Heart left ventricle (tissue), 16 donors: ENCODE measurements at regions not wholly inside any gene's neighbourhood (a gene's known extent, or its start where the extent isn't known, plus 50 kb on each side); places are given as distances from the start of the nearest gene placed in this dataset.
"Not testable (repeated sequence)": the region's sequence is repeated elsewhere in the genome, so short reads cannot be mapped to it uniquely, and the experiment has no call there.

Experiments
- ATAC-seq, 4 donors: fragments of 200-7000 bp; cut with Tn5 transposase; one replicate each; pipeline ENCODE4 v1.9.1; 2020 to 2022; ENCODE audit warnings: moderate library complexity in 4 of 4, mild to moderate bottlenecking in 3 of 4, moderate number of reproducible peaks in 1 of 4
- DNase-seq, 5 donors: peaks; one replicate each; pipeline ENCODE4 v3.0.0-alpha.2; 2020
- H3K27ac ChIP-seq, 12 donors: fragments of 200-600 bp; sonication (generic) in 4 of 12; one replicate each; pipeline versions ENCODE4 v1.5.0 to v1.8.0; 2016 to 2022; ENCODE audit warnings: mild to moderate bottlenecking in 2 of 12
- H3K27me3 ChIP-seq, 9 donors: fragments of 200-600 bp; sonication (generic) in 2 of 9; one replicate each; pipeline versions ENCODE4 v1.5.1 to v1.8.0; 2016 to 2022; ENCODE audit warnings: mild to moderate bottlenecking in 3 of 9
- H3K36me3 ChIP-seq, 9 donors: fragments of 200-600 bp; sonication (generic) in 2 of 9; one replicate each; pipeline versions ENCODE4 v1.5.0 to v1.8.0; 2018 to 2022; ENCODE audit warnings: mild to moderate bottlenecking in 2 of 9
- H3K4me1 ChIP-seq, 12 donors: fragments of 200-600 bp; sonication (generic) in 4 of 12; one replicate each; pipeline versions ENCODE4 v1.5.0 to v1.8.0; 2016 to 2022; ENCODE audit warnings: mild to moderate bottlenecking in 3 of 12
- H3K4me3 ChIP-seq, 12 donors: fragments of 200-600 bp; sonication (generic) in 4 of 12; one replicate each; pipeline versions ENCODE4 v1.5.0 to v1.8.0; 2017 to 2022; ENCODE audit warnings: mild to moderate bottlenecking in 9 of 12, moderate library complexity in 4 of 12
- H3K9me3 ChIP-seq, 12 donors: fragments of 200-600 bp; sonication (generic) in 4 of 12; one replicate each; pipeline versions ENCODE4 v1.5.0 to v1.8.0; 2016 to 2022; ENCODE audit warnings: mild to moderate bottlenecking in 1 of 12
- POLR2A ChIP-seq, 2 donors: fragments of 450-650 bp; IDR thresholded peaks; one replicate each; pipeline ENCODE4 v1.6.1; 2017; ENCODE audit warnings: antibody characterized with exemption in 2 of 2, mild to moderate bottlenecking in 2 of 2, moderate library complexity in 2 of 2
- WGBS, 4 donors: extraction: QIAGEN DNeasy Blood & Tissue Kit in 2 of 4; methylation state at CpG; one replicate each; pipeline versions ENCODE4 v1.1.5 to v1.1.7; 2013 to 2018; 5-methylcytosine and 5-hydroxymethylcytosine counted together
- intact Hi-C, 10 donors: fragments of 100-400 bp; cut with DNase I; formaldehyde crosslinking; loops; one replicate each; pipeline versions ENCODE4 v1.11.1 to v1.14.2; 2022
- TF ChIP-seq, protein P1 (sequence below), 12 donors: fragments of 200-600 bp; sonication (generic) in 4 of 12; IDR thresholded peaks; one replicate each; pipeline versions ENCODE4 v1.5.0 to v1.8.0; 2018 to 2022; ENCODE audit warnings: antibody characterized with exemption in 12 of 12, mild to moderate bottlenecking in 5 of 12
- donor health status: ischemic (EF 13 %, LVEDD 7.1; RV severe dilation, severe dysfunction).
- donor health status: healthy with polysubstance abuse.
- donor health status: DM: no; HTN: yes; CAD: no.
- donor health status: DM: no; HTN: no; CAD: no.
- donor health status: ischemic (EF 25% LVEDD 6.9; RV normal size, moderate dysfunction).
- donor health status: ischemic (EF 25% LVEDD 5.7; RV mildly dilated, moderate dysfunction).
- donor health status: healthy.
- donor health status: DM: yes; HTN: yes; CAD: no.
- donor health status: ischemic (EF 35%, LVEDD 5.7; RV mildly dilated, moderate dysfunction).
- donor health status: nonischemic (EF 11% LVEDD 7.7; RV severe dilation, severe dysfunction).
- donor health status: DM: yes; HTN: yes; CAD: no.
- donor health status: PGD.
- donor health status: ischemic (EF 29% LVEDD 5.4; RV normal size, mild dysfunction).
- donor health status: nonischemic (EF 23%, LVEDD 6.1; RV moderate dilation, normal function).

DNA sequence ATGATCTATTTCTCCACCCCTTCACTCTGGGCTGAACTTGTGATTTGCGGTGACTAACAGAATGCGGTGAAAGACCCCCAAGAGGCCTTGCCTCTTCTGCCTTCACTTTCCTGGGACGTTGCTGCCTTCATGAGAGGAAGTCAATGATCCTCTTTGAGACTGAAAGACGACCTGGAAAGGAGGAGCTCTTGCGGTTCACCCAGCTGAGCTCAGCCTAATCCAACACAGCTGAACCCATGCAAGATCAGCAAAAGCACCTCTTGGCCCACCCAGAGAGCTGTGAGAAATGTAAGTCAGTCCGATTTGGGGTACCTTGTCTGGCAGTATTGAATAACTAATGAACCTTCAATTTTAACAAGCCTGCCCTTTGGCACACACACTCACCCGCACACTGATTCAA, 767.4 kb upstream of the TPTE start:
- intact Hi-C loops = no loop called here
- H3K4me3 ChIP-seq = no peak overlapping the region
- H3K27me3 ChIP-seq = peaks cover 0 to 16% (median 0%) of the 10 kb centered on the region in 9 donors
- peaks cover 0 to 55% (median 0%) of the 10 kb centered on the region in 12 donors for H3K9me3 ChIP-seq
- ATAC-seq (no peak), DNase-seq (no peak)
- H3K27ac ChIP-seq = no peak overlapping the region
- TF ChIP-seq POLR2A (IDR thresholded peaks at IDR 0.05) = no peak
- TF ChIP-seq, protein P1, sequence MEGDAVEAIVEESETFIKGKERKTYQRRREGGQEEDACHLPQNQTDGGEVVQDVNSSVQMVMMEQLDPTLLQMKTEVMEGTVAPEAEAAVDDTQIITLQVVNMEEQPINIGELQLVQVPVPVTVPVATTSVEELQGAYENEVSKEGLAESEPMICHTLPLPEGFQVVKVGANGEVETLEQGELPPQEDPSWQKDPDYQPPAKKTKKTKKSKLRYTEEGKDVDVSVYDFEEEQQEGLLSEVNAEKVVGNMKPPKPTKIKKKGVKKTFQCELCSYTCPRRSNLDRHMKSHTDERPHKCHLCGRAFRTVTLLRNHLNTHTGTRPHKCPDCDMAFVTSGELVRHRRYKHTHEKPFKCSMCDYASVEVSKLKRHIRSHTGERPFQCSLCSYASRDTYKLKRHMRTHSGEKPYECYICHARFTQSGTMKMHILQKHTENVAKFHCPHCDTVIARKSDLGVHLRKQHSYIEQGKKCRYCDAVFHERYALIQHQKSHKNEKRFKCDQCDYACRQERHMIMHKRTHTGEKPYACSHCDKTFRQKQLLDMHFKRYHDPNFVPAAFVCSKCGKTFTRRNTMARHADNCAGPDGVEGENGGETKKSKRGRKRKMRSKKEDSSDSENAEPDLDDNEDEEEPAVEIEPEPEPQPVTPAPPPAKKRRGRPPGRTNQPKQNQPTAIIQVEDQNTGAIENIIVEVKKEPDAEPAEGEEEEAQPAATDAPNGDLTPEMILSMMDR (IDR thresholded peaks at IDR 0.05) = no peak
- 53 to 58% (median 57%) methylated on average over 7 of the region's 7 CpGs for WGBS, 4 donors
- no peaks in the 10 kb centered on the region for H3K4me1 ChIP-seq
- H3K36me3 ChIP-seq = no peaks in the 10 kb centered on the region

DNA sequence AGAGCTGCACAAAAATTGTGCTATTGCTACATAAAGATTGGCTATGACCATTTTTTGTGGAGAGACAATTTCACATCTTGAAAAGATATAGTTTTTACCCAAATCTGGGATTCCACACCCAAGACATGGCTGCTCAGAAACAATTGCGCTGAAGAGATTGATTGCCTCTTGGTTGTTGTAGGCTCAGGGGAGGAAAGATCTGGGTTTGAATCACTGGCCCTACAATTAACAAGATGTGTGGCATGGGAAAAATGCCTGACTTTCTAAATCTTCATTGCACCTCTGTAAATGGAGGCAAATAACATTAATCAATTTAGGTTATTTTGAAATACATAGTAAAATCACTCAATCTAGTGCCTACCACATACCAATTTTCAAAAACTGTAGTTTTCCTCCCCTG, 766.9 kb upstream of the TPTE start:
- H3K27ac ChIP-seq, H3K4me1 ChIP-seq, DNase-seq, intact Hi-C loops, ATAC-seq, H3K4me3 ChIP-seq, H3K36me3 ChIP-seq: not testable (repeated sequence)
- WGBS, 4 donors = 26 to 67% (median 55%) methylated on average over 1 of the region's 1 CpG
- H3K9me3 ChIP-seq = peaks cover 0 to 60% (median 0%) of the 10 kb centered on the region in 12 donors
- H3K27me3 ChIP-seq = peaks cover 0 to 19% (median 0%) of the 10 kb centered on the region in 9 donors

DNA sequence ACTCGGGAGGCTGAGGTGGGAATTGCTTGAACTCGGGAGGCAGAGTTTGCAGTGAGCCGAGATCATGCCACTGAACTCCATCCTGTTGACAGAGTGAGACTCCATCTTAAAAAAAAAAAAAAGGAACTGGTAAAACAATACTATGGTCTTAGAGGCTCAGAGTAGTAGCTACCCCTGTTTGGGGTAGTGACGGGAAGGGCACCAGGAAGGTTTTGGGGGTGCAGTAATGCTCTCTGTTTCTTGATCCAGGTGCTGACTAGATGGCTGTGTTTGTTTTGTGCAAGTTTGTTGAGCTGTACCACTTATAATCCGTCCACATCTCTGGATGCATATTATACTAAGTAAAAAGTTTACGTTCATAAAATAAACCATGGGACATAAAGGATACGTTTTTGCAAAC, 765.8 kb upstream of the TPTE start:
- H3K27ac ChIP-seq = no peak overlapping the region
- no peaks in the 10 kb centered on the region for H3K4me1 ChIP-seq
- no peak for DNase-seq
- H3K36me3 ChIP-seq = no peaks in the 10 kb centered on the region
- intact Hi-C loops = no loop called here
- H3K4me3 ChIP-seq = no peak overlapping the region
- WGBS, 4 donors = 46 to 54% (median 49%) methylated on average over 7 of the region's 7 CpGs
- no peak for ATAC-seq
- TF ChIP-seq, protein P1 (IDR thresholded peaks at IDR 0.05) = no peak
- TF ChIP-seq POLR2A (IDR thresholded peaks at IDR 0.05) = no peak
- peaks cover 0 to 60% (median 0%) of the 10 kb centered on the region in 12 donors for H3K9me3 ChIP-seq
- H3K27me3 ChIP-seq = peaks cover 0 to 19% (median 0%) of the 10 kb centered on the region in 9 donors

DNA sequence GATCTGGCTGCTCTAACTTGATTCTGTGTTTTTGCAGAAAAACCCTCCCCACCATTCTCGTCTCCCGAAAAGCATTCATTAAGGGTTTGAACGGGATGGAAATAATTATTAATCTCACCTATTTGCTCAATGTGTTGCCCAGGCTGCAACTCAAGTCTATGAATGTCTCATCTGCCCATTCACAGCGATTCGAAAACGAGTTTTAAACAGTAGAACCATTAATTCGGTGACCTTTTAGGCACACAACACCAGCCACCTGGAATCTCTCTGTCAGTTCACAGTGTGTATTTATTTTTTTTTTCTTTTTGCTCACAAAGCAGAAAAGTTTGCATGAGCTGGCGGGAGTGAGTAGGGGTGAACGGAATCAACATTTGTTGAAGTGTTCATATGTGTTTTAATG, 764.7 kb upstream of the TPTE start:
- DNase-seq (no peak), ATAC-seq (no peak)
- WGBS, 4 donors = 67 to 72% (median 69%) methylated on average over 9 of the region's 9 CpGs
- peaks cover 0 to 19% (median 0%) of the 10 kb centered on the region in 9 donors for H3K27me3 ChIP-seq
- no peak overlapping the region for H3K27ac ChIP-seq
- intact Hi-C loops = no loop called here
- no peaks in the 10 kb centered on the region for H3K36me3 ChIP-seq
- no peak overlapping the region for H3K4me3 ChIP-seq
- H3K4me1 ChIP-seq = no peaks in the 10 kb centered on the region
- no peak for TF ChIP-seq POLR2A (IDR thresholded peaks at IDR 0.05)
- TF ChIP-seq, protein P1 (IDR thresholded peaks at IDR 0.05) = no peak
- peaks cover 0 to 62% (median 0%) of the 10 kb centered on the region in 12 donors for H3K9me3 ChIP-seq

DNA sequence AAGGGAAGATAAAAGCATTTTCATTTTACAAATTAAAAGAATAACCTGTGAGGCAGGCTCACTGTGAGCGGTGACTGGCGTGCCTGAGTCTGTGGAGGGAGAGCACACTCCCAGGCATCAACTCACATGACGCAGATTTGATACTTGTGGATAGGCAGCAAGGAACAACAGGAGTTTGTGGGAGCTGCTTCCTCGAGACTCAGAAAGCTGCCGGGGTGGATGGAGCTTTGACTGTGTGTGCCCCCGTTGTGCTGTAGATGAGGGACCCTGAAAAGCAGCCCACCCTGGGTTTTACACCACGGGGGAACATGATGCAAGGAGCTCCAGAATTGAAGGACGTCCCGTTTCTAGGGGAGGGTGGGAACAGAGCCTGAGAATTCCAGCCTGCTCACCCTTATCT, 764.3 kb upstream of the TPTE start:
- H3K9me3 ChIP-seq = peaks cover 0 to 64% (median 0%) of the 10 kb centered on the region in 12 donors
- intact Hi-C loops, H3K4me3 ChIP-seq, ATAC-seq, H3K4me1 ChIP-seq, H3K27ac ChIP-seq, H3K36me3 ChIP-seq, DNase-seq: not testable (repeated sequence)
- H3K27me3 ChIP-seq = peaks cover 0 to 19% (median 0%) of the 10 kb centered on the region in 9 donors
- 49 to 65% (median 54%) methylated on average over 9 of the region's 9 CpGs for WGBS, 4 donors

DNA sequence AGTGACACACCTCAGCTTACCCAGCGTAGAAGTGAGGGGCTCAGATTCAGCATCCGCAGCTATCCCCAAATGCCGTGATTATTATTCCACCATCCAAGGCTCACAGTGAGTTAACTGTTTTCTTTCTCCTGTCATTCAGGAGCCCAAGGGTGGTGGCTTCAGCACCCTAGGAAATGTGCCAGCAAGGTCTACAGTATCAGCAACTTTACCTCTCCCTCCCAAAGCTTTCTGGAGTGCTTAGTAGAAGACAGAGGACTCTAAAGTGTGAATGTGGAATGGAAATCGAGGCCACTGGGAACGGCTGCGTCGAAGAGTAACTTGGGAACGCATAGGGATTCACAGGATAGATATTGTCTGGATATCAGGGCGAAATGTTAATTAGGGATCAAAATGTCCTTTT, 763.8 kb upstream of the TPTE start:
- H3K4me1 ChIP-seq, ATAC-seq, H3K27ac ChIP-seq, H3K4me3 ChIP-seq, intact Hi-C loops, H3K36me3 ChIP-seq, DNase-seq: not testable (repeated sequence)
- Histone ChIP-seq H3K27me3 (peaks cover 0 to 19% (median 0%) of the 10 kb centered on the region in 9 donors), H3K9me3 (peaks cover 0 to 69% (median 0%) of the 10 kb centered on the region in 12 donors)
- WGBS, 4 donors = 68 to 76% (median 70%) methylated on average over 9 of the region's 9 CpGs
